Body of pancreas (tissue), 4 donors: ENCODE measurements at regions not wholly inside any gene's neighbourhood (a gene's known extent, or its start where the extent isn't known, plus 50 kb on each side); places are given as distances from the start of the nearest gene placed in this dataset.
"Not testable (repeated sequence)": the region's sequence is repeated elsewhere in the genome, so short reads cannot be mapped to it uniquely, and the experiment has no call there.

Source experiments
- ATAC-seq: fragments of 150-250 bp; one replicate; pipeline ENCODE4 v1.9.1; 2016
- DNase-seq, 4 donors: peaks; one replicate each; pipeline ENCODE4 v3.0.0-alpha.2; 2019
- H3K27ac ChIP-seq, 4 donors: fragments of 200-600 bp; sonication (generic); 1 replicate in 3 of 4; 2 replicates in 1 of 4; pipeline versions ENCODE4 v1.5.1 to v1.6.1; 2016 to 2019; ENCODE audit warnings: mild to moderate bottlenecking in 1 of 4, mixed read lengths in 1 of 4, moderate library complexity in 1 of 4
- H3K27me3 ChIP-seq, 2 donors: fragments of 200-600 bp; sonication (generic); one replicate each; pipeline ENCODE4 v1.6.0; 2016; ENCODE audit warnings: mild to moderate bottlenecking in 1 of 2
- H3K36me3 ChIP-seq, 2 donors: fragments of 200-600 bp; sonication (generic); replicated peaks in 1 of 2; 2 replicates each; pipeline ENCODE4 v1.5.1; 2016; ENCODE audit warnings: low read depth in 2 of 2; ENCODE audit not compliant: insufficient read depth in 1 of 2
- H3K4me1 ChIP-seq: fragments of 200-600 bp; sonication (generic); one replicate; pipeline ENCODE4 v1.6.0; 2016
- H3K4me3 ChIP-seq, 2 donors: fragments of 200-600 bp; sonication (generic); 1 replicate in 1 of 2; 2 replicates in 1 of 2; pipeline ENCODE4 v1.5.1; 2016 to 2019
- H3K9me3 ChIP-seq, 3 donors: fragments of 200-600 bp; sonication (generic); 1 replicate in 2 of 3; 2 replicates in 1 of 3; pipeline ENCODE4 v1.5.1; 2016
- CTCF ChIP-seq, 7 experiments: fragments of 450-650 bp in 4 of 7; fragments of 200-600 bp in 3 of 7; sonication (generic) in 3 of 7; IDR thresholded peaks; one replicate each; pipeline ENCODE4 v1.5.1; 2016 to 2019; ENCODE audit warnings: antibody characterized with exemption in 7 of 7
- POLR2A ChIP-seq, 3 donors: fragments of 450-650 bp; IDR thresholded peaks; one replicate each; pipeline ENCODE4 v1.6.1; 2016; ENCODE audit warnings: antibody characterized with exemption in 3 of 3, mild to moderate bottlenecking in 2 of 3
- WGBS, 2 donors: methylation state at CpG; one replicate each; pipeline ENCODE4 v1.1.5; 2017; 5-methylcytosine and 5-hydroxymethylcytosine counted together
- intact Hi-C: fragments of 100-400 bp; cut with DNase I; formaldehyde crosslinking; loops from one replicate; pipeline ENCODE4 v1.15.1; 2023

DNA sequence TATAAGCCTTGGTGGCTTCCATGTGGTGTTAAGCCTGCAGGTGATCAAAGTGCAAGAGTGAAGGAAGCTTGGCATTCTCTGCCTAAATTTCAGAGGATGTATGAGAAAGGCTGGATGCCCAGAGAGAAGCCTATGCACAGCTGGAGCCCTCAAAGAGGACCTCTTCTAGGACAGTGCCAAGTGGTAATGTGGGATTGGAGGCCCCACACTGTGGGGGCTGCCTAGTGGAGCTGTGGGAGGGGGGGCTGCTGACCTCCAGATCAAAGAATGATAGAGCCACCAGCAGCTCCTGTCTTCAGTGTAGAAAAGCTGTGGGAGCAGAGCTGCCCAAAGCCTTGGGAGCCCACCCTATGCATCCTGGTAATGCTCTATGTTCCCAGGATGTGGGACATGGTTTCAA lies 1512.7 kb upstream of the TPTE start:
- Histone ChIP-seq H3K27ac (no peak overlapping the region), H3K4me3 (no peak overlapping the region), H3K36me3 (no peaks in the 10 kb centered on the region), H3K9me3 (no peaks in the 10 kb centered on the region), H3K4me1 (no peaks in the 10 kb centered on the region), H3K27me3 (no peaks in the 10 kb centered on the region)
- ATAC-seq (no peak), DNase-seq (no peak)
- TF ChIP-seq CTCF (IDR thresholded peaks at IDR 0.05) (no peak), POLR2A (IDR thresholded peaks at IDR 0.05) (no peak)
- intact Hi-C loops = no loop called here

GRCh38 chr21:9009267-9010016 lies 1511.9 kb upstream of the TPTE start:
- H3K9me3 ChIP-seq, H3K27me3 ChIP-seq, H3K36me3 ChIP-seq, DNase-seq, H3K27ac ChIP-seq, ATAC-seq, intact Hi-C loops, H3K4me1 ChIP-seq, H3K4me3 ChIP-seq: not testable (repeated sequence)
- 22 to 25% methylated on average over 3 of the region's 3 CpGs for WGBS, 2 donors

DNA sequence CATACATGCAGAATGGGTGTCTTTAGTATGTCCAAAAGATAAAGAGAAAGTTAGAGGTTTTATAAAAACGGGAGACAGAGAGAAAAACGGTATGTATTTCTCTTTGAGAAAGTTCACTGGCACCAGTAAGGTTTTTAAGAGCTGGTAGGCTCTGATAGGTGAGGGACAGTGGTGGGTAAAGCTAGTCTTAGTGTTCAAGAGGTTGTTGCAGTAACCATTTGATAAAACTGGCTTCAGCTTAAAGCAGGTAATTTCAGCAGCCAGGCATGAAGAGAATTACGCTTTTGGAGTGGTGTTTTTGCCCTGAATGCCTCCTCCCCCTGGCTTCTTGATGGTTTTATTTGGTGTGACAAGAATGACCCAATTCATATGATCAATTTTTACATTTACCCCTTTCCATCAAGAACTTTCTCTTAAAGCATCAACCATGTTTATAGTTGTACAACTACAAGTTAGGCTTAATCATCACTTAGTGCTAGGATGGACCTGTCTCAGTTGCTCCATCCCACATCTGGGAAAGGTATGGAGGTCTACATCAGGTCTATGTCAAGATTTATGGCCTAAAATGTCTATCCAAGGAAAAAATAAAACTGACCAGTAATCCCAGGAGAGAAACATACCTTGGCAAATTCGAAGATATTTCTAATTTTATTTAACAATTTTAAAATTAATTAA lies 1511.1 kb upstream of the TPTE start:
- 6% methylated on average over 4 of the region's 4 CpGs for WGBS, 2 donors

DNA sequence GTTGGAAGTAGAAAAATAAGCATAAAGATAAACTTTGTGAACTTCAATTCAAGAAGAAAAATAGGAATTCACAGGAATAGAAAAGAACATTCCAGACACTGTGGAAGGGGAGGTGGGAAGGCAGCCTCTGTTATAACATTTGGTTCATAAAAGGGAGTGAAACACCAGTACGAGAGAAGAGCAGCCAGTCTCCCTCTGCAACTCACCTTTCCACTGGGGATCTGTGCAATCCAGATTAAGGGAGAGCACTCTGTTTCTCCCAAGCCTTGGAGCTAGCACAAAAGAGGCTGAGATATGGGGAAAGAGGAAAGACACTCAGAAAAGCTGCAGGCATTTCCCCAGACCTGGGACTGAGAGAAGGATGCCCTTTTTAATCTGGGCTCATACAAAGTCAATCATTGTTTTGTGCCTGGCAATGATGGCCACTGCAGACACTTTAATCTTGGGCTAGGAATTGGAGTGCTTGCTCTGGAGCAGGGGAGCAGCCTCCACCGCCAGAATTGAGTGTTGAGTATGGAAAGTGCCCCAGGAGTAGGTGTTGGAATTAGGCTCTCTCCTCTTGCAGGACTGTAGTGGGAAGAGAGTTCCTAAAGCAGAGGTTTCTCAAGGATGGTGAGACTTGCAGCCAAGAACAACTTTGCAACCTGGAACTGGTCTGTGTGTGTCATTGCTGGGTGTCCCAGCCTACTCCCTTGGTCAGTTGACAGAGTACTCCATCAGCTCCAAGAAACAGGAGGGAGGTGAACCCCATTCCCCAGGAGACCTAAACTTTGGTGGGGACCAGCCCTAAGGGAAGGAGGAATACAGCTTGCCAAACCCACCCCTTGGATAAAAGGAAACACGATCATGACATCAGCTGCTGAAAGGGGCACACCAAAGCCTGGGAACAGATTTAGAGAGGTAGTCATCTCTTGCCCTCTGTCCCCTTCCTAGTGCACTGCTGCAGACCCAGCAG lies 1510.2 kb upstream of the TPTE start:
- H3K4me3 ChIP-seq, H3K9me3 ChIP-seq, H3K4me1 ChIP-seq, ATAC-seq, H3K27ac ChIP-seq, H3K27me3 ChIP-seq, H3K36me3 ChIP-seq, DNase-seq, intact Hi-C loops: not testable (repeated sequence)
- 25 to 26% methylated on average over 3 of the region's 3 CpGs for WGBS, 2 donors

More for the DNA sequence above, 1511.1 kb upstream of the TPTE start:
- H3K36me3 ChIP-seq, H3K9me3 ChIP-seq, ATAC-seq, H3K4me3 ChIP-seq, DNase-seq, intact Hi-C loops, H3K4me1 ChIP-seq, H3K27ac ChIP-seq, H3K27me3 ChIP-seq: not testable (repeated sequence)

GRCh38 chr21:9011916-9012315 lies 1509.5 kb upstream of the TPTE start:
- H3K4me3 ChIP-seq, DNase-seq, H3K27ac ChIP-seq, ATAC-seq, H3K36me3 ChIP-seq, H3K4me1 ChIP-seq, intact Hi-C loops, H3K27me3 ChIP-seq, H3K9me3 ChIP-seq: not testable (repeated sequence)
- WGBS, 2 donors = 19 to 20% methylated on average over 4 of the region's 4 CpGs

- ATAC-seq, intact Hi-C loops, H3K36me3 ChIP-seq, H3K4me1 ChIP-seq, DNase-seq, H3K9me3 ChIP-seq, H3K27ac ChIP-seq, H3K27me3 ChIP-seq, H3K4me3 ChIP-seq: not testable (repeated sequence)
- WGBS, 2 donors = 32 to 34% methylated on average over 8 of the region's 8 CpGs
Measured at GRCh38 chr21:9013502-9014242, 1507.7 kb upstream of the TPTE start.

DNA sequence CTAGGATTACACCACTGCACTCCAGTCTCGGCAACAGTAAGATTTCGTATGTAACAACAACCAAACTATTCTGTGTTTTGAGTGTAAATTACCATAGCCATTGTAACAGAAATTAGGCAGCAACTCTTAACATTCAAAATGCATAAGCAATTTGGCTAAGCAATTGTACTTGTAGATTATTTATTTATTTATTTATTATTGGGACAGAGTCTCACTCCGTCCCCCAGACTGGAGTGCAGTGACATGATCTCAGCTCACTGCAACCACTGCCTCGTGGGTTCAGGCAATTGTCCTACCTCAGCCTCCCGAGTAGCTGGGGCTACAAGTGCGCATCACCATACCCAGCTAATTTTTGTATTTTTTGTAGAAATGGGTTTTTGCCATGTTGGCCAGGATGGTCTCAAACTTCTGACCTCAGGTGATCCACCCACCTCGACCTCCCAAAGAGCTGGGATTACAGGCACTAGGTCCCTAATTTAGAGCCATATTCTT lies 1507.1 kb upstream of the TPTE start:
- H3K27ac ChIP-seq, ATAC-seq, H3K4me3 ChIP-seq, DNase-seq, H3K9me3 ChIP-seq, H3K36me3 ChIP-seq, H3K27me3 ChIP-seq, intact Hi-C loops, H3K4me1 ChIP-seq: not testable (repeated sequence)
- WGBS, 2 donors = 48 to 56% methylated on average over 7 of the region's 7 CpGs

- DNase-seq, intact Hi-C loops, H3K4me1 ChIP-seq, H3K4me3 ChIP-seq, ATAC-seq, H3K9me3 ChIP-seq, H3K27me3 ChIP-seq, H3K36me3 ChIP-seq, H3K27ac ChIP-seq: not testable (repeated sequence)
- 41% methylated on average over 7 to 8 of the region's 8 CpGs for WGBS, 2 donors
Measured at GRCh38 chr21:9015483-9016197, 1505.7 kb upstream of the TPTE start.

DNA sequence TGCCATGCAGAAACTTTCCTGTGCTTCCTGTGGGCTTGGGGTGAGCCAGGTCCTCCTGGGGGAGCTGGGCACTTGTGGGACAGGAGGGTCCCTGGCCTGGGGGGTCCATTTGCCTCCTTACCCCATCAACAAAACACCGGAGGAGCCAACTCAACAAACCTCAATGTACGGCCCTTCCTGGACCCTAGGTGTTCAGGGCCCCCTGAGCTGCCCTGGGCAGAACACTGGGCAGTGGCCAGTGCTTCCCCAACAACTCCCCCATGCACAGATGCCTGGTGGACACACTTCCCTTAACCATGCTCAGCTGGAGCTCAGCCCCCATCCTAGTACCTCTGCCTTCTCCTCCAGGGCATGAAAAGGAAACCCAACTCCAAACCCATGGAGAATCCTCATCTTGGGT lies 1504.2 kb upstream of the TPTE start:
- H3K9me3 ChIP-seq, H3K4me1 ChIP-seq, intact Hi-C loops, H3K36me3 ChIP-seq, ATAC-seq, H3K27me3 ChIP-seq, H3K4me3 ChIP-seq, DNase-seq, H3K27ac ChIP-seq: not testable (repeated sequence)
- WGBS, 2 donors = 19 to 39% methylated on average over 2 of the region's 2 CpGs
